Hematopoietic multipotent progenitor cell treated with erythropoietin and hydrocortisone succinate and interleukin-3 and kit ligand, for 8 days (in vitro differentiated cells): ENCODE measurements at regions not wholly inside any gene's neighbourhood (a gene's known extent, or its start where the extent isn't known, plus 50 kb on each side); places are given as distances from the start of the nearest gene placed in this dataset.

Experiments used
- DNase-seq: peaks from one replicate; pipeline ENCODE4 v3.0.0-alpha.2; 2015

DNA sequence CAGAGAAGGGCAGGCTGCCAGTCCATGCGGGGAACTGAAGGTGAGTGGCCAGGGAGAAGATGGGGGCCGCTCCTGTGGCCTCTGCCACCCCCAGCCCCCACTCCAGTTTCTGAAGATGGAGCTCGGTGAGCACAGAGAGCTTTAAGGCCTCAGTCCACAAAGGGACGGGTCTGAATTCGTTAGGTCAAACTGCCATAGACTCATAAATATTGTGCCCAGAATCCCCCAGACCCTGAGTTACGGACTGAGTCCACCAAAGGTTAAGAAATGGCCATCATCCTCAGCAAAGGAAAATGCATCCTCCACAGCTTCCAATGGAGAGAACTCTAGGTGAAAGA lies 344.2 kb downstream of the BUD13 start:
- no peak for DNase-seq

DNA sequence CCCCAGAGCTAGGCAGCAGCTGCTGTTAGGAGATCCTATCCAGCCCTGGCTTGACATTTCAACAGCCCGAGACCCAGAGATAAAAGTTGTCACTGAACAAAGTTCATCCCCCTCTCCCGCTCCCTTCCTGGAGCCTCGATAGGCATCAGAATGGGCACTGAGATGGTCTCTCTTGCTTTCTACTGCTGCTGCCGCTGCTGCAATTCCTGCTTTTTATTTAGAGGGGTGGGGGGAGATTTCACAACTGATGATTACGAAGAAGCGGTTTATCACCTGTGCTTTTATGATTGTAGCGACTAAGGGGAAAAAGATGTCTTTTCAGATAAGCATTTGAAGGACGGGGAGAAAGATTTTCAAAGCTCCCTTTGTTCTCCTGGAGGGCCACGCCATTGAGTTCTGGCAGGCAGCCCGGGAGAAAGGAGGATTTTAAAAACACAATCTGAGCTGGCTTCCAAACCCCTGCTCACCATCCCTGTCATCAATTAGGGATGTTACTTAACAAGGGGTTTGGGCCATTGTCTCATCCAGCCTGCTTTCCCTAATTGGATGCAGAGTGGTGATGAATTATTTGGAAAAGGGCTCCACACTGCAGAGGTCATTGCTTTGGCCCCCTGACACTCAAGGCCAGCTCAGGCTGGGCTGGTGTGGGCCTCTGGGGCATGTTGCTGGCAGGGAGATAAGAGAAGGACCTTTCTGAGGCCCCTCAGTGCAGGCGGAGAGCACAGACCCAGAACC lies 344.7 kb downstream of the BUD13 start:
- DNase-seq, result no peak

DNA sequence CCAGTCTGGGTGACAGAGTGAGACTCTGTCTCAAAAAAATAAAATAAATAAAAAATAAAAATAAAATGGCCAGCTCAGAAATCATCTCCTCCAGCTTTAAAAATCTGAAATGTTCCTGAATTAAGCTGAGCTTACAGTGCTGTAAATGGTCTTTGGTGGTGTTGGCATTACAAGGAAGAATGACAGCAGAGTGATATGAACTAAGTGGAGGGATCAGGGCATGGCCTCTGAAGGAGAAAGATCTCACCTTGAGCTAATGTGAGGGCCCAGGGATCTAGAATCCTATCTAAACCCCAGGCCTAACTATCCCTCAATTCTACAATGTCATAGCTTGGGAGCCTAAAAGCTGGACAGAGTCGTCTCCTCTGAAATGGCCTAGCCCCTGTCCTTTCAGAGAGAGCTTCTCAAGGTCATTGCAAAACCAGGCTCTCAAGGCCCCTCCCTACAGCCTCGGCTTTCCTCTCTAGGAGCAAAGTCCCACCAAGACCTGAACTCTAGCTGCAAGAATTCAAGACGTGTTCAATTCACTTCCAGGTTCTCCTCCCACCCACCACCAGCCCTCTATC lies 345.4 kb downstream of the BUD13 start:
- DNase-seq, result no peak

DNA sequence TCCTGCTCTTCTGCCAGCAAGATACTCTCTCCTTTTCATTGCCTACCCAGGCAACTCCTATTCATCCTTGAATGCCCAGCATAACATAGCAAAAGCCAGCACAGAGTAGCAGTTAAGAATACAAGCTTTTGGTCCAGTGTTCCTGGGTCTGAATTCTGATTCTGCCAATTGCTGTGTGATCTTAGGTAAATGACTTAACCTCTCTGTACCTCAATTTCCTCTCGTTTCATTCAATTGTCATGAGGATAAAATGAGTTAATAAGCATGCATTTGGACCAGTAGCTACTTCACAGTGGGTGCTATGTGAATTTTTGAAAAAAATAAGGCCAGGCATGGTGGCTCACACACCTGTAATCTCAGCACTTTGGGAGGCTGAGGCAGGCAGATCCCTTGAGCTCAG lies 346.0 kb downstream of the BUD13 start:
- DNase-seq, result no peak

DNA sequence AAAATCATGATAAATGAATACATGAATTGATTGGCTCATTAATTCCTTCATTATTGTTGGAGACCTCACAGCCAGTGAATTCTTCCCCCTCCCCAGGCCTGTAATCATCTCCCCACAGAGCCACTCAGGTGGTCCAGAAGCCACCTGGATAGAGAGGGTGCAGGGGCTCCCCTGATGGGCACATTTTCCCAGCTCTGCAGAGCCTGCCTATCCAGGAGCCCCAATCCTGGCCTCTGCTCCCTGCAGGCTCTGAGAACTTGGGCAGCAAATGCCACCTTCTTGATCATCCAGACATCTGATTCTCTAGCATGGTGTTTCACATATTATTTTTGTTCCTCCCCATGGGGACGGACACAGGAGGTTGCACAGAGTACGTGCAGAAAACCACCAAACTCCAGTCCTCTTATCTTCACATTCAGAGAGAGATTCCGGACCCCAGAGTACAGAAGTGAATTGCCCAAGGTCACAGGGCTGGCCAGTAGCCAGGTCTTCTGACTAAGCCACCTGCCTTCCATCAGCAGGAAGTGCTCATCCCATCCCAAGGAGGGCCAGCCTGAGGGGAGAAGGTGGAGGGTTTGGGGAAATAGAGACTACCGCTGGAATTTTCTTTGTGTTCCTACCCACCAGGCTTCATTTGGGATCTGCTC lies 348.0 kb downstream of the BUD13 start:
- DNase-seq, result no peak

DNA sequence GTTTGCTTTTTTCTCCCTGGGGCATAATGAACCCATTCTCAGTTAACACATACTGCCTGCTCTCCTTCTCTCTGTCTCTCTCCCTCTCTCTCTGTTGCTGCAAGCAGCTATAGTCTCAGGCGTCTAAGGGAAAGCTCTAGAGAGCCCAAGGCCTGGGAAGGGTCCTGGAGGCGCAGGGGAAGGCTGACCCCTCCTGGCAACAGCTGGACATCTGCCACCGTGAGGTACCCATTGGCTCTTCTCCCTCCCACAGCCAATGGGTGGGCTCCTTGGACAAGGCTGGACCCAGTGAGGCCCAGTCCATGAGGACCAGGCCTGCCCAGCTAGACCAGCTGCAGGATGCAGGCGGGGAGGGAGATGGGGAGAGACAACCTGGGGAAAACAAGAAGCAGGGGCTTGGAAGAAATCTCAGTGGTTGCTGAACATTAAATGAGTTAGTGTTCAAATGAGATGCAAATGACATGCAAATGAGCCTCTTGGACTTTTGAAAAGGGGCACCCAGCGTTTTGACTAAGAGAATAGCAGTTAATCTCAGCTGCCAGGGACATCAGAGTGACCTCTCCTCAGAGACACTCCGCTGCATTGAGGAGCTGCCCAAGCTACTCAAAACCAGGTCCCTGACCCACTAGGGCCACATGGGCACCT lies 349.7 kb downstream of the BUD13 start:
- DNase-seq, result no peak

DNA sequence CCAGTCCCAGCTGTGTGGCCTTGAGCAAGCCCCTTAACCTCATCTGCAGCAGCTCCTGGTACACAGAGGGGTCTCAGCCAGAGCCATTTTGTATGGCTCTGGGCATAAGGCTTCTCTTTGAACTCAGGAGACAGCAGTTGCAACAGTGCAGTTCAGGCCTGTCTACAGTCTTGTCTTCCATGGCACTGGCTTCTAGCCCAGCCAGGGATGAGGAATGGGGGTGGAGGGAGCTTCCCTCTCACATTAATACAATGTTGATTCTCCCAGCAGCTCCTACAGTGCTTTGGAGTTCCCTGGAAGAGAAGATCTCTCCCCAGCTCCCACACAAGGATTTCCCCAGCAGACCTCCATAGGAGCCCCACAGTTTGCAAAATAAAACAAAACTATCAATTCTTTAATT lies 350.2 kb downstream of the BUD13 start:
- DNase-seq, result no peak

DNA sequence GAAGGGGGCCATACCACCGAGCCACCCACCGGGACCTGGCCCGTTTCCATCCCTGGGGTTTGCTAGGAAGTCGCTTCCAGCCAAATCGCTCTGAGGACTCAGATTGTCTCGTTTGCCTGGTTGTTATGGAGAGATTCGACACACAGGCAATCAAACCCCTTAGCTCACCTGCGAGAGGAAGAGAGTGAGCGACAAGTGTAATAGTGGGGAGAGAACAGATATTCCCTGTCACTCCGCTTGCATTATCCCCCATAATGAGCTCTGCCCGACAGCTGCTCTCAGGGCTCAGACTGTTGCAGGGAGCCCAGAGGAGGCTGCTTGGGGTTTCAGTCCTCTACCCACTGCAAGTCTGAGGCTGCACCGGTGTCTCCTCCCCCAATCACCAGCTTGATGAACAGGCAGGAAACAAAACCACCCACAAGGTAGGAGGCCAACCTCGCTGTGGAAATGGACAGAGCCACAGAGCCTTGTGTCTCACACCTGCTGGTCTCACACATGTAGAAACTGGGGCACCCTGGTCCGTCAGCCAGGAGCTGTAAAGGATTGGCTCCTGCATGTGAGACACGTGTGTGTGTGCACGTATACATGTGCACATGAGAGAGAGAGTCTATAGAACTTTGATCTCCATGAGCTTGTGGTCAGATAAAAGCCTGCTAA lies 351.1 kb downstream of the BUD13 start:
- DNase-seq, result no peak

DNA sequence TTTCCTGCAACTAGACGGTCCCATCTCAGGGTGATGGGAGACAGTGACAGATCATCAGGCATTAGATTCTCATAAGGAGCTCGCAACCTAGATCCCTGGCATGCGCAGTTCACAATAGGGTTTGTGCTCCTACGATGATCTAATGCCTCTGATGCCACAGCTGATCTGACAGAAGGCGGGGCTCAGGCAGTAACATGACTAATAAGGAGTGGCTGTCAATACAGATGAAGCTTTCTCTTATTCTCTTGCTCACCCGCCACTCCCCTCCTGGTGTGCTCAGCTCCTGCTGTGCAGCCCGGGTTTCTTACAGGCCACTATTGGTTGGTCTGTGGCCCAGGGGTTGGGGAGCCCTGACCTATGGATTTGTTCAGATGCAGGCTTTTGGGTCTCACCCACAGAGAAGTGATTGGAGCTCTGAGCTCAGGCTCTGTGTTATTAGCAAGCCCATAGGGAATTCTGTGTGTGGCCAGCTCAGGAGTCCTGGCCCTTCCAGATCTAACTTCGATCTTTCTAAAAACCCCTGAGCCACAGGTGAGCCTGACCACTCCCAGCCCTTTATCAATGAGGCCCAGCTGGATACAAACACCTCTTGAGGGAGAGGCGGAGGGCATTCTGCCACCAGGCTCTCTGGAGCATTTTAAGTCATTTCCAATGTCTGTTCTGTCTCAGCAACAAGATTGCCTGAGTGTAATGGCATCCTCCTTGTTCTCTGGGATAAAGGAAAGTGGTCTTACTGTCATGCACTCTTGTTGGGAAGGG lies 351.8 kb downstream of the BUD13 start:
- DNase-seq, result no peak

DNA sequence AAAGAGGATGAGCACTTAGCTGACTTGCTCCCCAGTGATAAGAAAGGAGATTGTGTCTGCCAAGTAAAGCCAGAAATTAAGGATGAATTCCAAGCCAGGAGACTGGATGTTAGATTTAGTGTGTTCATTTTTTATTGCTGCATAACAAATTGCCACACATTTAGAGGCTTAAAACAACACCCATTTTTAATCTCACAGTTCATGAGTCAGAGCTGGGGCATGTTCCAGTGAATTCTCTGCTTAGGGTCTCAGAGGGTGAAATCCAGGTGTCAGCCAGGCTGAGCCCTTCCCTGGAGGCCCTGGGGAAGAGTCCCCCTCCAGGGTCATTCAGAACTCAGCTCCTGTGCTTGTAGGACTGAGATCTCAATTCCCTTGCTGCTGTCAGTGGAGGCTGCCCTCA lies 352.8 kb downstream of the BUD13 start:
- DNase-seq, result no peak

DNA sequence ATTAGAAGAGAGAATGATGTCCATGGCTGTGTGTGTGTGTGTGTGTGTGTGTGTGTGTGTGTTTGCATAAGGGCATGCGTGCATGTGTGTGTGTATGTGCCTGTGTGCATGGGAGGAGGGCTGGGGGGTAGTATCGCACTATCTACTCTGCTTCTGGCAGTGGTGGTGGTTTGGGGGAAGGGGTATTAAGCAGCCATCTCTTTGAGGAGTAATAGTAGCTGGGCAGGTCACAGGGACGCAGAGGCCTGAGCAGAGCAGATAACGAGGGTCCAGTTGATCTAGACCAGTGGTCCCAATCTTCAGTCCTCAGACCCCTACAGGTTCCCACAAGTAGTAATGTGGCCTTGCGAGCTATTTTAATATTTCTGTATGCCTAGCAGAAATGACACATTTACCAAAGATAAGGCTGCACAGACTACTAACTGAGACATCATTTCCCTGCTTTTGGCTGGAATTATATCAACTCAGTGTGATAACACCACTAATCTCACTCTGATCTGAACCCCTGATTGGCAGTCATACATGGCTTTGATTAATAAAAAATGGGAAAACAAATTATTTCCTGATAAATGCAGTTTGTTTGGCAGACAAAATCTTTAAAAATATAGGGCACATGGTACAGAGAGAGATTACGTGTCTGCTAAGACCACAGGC lies 354.3 kb downstream of the BUD13 start:
- no peak for DNase-seq

DNA sequence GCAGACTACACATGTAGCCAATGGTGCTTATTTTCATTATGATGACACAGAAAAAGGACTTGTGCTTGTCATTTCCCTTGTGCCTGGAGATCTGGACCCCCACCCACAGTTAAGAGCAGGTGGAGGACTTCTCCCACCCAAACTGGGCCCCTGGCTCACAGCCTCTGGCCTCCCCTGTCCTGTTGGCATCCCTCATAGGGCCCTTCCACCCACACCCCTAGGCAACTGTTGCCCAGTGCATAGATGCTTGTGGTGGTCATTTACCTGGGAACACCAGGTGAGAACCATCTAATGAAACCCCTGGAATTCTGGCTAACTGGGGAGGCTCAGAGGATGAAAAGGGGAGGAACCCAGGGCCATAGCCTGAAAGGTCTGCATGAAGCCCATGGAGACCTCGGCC lies 355.9 kb downstream of the BUD13 start:
- DNase-seq, result no peak

DNA sequence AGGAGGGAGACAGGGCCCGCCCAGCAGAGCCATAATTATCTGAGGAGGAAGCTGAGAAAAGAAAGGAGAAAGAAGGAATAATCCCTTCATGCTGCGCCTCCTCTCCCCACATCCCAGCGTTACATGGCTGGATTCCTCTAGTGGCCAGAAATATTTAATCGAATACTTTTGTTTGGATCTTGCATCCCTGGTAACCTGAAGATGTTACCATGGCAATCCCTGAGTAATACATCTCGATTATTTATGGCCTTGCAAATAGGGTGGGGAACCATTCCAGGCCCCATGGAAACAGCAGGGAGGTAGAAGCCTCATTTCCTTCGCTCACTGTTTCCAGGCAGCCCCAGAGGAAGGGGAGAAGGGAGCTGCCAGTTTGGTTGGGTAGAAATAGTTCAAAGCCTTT lies 357.7 kb downstream of the BUD13 start:
- DNase-seq, result no peak

DNA sequence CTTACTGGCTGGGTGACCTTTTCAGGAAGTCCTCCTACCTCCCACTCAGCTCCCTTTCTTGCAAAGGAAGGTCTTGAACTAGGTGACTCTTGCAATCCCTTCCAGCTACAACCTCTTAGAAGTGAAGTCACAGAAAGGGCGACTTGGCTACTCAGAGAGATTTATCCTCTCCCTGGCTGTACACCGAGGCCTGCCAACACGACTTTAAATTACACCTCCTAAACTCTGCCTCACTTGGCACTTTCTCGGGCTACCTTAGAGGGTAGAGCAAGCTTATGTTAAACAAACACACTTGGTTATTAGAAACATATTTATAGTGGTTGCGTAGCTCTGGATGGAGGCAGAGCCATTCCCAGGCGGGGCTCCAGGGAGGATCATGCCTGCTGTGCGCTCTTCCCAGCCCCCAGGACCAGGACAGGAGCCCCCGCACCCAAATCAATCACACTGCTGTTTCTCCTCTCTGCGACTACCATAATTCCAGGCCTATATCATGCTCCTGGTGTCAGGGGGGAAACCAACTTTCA lies 358.4 kb downstream of the BUD13 start:
- DNase-seq, result no peak

DNA sequence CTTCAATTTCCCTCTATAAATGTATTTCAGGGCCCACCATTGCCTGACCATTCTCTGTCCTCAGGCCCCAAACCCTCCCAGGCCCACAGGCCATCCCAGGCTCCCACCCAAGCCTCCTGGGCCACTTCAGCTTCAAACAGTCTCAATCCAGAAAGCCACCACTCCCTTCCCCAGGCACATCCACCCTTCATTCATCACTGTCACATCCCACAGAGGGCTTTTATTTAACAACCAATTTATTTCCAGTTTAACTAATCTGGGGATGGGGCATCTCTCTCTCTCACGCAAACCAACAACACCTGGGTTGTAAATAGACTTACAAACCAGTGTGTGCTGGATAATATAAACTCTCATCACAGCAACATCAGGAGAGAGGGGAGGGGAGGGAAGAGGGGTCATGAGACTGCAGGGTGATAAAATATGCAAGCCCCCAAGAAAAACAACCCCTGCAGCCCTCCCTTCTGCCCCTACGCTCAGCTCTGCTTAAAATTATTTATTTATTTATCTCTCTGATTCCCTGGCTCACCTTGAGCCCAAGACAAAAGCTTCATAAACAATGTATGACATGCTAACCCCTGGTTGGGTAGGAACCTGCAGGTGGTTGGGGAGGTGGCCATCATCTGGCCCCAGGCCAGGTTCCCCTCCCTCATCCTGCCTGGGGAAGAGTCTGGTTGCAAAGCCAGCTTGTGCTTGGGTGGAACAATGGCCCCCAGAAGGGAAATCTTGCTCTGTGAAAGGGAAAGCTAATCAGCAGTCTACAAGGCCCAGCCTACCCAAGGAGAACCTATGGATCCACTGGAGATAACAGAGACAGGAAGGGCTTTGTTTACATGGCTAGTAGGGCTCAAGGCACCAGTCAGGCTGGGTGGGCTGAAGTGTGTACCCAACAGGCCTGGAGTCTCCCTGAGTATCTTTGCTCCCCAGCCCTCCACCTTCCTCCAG lies 359.2 kb downstream of the BUD13 start:
- no peak for DNase-seq

DNA sequence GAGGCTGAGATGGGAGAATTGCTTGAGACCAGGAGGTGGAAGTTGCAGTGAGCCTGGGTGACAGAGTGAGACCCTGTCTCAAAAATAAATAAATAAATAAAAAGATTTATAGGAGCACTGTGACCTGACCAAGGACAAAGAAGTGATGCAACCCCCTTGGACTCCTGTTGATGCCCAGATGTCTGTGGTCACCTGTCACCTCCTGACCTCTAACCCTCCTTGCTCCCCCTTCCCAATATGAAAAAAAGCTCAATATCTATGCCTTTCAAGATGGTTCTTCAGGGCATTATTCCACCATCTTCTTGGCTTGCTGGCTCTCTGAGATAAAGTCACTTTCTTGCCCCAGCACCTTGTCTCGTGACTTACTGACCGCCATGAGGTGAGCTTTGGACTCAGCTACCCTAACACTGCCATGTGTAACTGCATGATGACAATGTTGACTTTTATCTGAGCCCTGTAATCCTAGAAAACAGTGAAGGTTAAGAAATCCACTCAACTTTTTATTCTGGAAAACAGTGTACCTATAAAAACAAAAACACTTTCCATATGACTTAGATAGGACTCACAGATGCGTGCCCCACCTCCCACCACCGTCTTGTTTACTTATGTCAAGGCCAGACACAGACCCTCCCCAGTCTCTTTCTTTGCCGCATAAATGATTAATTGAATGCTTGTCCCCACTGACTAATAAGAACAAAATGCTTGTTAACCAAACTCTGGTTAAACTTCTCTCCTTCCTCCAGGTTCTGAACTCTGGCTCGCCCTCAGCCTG lies 360.5 kb downstream of the BUD13 start:
- no peak for DNase-seq

DNA sequence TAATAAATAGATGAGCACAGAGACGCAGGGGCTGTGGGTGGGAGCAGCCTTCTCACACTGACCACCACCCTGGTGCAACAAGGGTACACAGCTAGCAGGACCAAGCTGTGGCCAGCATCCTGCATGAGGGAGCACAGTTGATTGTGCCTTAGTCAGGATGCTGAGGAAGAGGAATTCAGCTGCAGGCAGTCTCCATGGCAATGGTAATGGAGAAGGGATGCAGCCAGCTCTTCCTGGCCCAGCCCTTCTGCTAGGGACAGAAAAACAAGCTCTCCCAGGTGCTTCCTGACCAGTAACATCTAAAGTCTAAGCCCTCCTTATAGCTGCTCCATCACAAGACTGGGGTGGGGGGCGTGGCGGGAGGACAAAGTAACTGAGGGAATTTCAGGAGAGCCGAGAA lies 363.5 kb downstream of the BUD13 start:
- DNase-seq, result no peak

DNA sequence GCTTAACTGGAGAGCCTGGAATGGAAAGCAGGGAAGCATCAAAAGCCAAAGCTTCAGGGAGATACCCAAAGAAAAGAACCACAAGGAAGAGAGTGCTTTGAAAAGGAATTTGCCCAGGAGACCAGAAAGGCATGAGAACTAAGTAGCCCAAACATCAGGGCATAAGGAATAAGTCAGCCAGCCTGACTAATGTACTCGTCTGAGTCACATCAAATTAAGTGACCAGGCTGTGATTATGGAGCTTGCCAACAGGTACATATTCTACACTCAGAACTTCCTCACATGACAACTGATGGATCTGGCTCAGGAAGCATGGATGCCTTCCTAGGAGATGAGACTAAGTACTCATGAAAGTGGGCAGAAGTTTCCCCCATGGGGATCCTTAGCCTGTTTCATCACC lies 366.7 kb downstream of the BUD13 start:
- DNase-seq, result no peak

DNA sequence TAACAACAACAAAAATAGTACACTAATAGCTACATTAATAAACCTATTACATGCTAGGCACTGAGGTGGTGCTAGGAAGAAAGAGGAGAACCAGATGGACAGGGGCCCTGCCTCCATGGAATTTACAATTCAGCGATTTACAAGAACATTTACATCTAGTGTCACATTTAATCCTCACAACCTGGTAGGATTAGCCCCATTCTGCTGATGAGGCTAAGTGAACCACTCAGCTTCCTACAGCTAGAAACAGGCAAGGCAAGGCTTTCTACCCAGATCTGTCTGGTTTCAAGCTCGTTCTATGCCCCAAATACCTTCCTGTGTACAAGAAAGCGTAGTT lies 368.4 kb downstream of the BUD13 start:
- no peak for DNase-seq

DNA sequence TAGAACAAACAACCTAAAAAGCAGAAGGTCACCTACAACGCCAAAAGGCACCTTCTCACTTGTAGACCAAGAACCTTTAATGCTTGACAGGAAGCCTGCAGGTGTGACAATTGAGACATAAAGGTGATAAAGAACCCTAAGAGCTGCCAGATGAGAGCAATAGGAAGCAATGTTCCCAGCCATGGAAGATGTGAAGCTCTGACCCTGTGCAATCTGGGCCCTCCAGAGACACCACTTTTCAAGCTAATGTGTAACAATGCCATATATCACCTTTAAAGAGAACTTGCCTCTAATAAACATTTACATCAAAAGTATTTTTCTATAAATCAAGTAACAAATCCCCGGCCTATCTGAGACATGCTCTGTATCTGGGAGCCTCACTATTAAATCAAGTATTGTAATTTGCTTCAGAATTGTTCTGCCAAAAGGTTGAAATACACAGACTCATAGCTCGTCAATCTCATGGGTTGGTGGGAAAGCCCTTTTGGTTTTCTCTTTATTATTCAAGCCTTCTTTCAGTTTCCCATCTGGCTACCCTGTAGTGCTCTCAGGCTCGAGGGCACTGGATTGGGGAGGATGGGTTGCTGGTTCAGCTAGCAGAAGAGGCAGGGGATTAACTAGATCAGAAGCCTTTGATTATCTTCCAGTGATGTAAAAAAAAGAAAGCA lies 368.9 kb downstream of the BUD13 start:
- DNase-seq, result no peak
